ENCODE measurements at regions not wholly inside any gene's neighbourhood (a gene's known extent, or its start where the extent isn't known, plus 50 kb on each side); places are given as distances from the start of the nearest gene placed in this dataset.

- DNase-seq, result no peak
These were observed 52.3 kb upstream of the SNTG2 start for GRCh38 chr2:898319-898718.

- no peak for DNase-seq
These were observed 53.6 kb upstream of the SNTG2 start for GRCh38 chr2:897091-897490.

GRCh38 chr2:893311-893710, 57.3 kb upstream of the SNTG2 start:
- DNase-seq, result no peak

- DNase-seq, result no peak
These were observed 57.8 kb upstream of the SNTG2 start for GRCh38 chr2:892892-893291.

GRCh38 chr2:892401-892800, 58.2 kb upstream of the SNTG2 start:
- no peak for DNase-seq

GRCh38 chr2:891734-892133, 58.9 kb upstream of the SNTG2 start:
- no peak for DNase-seq

- DNase-seq, result no peak
These were observed 59.9 kb upstream of the SNTG2 start for GRCh38 chr2:890791-891190.

- no peak for DNase-seq
These were observed 60.4 kb upstream of the SNTG2 start for GRCh38 chr2:890214-890613.

- DNase-seq, result no peak
These were observed 61.6 kb upstream of the SNTG2 start for GRCh38 chr2:888906-889566.

GRCh38 chr2:888211-888801, 62.3 kb upstream of the SNTG2 start:
- no peak for DNase-seq

- DNase-seq, result no peak
These were observed 63.0 kb upstream of the SNTG2 start for GRCh38 chr2:887639-888038.

- DNase-seq, result no peak
These were observed 64.3 kb upstream of the SNTG2 start for GRCh38 chr2:886072-887022.

GRCh38 chr2:885230-886071, 65.2 kb upstream of the SNTG2 start:
- no peak for DNase-seq

GRCh38 chr2:883803-884748, 66.6 kb upstream of the SNTG2 start:
- DNase-seq, result no peak

GRCh38 chr2:883260-883802, 67.3 kb upstream of the SNTG2 start:
- no peak for DNase-seq

- DNase-seq, result no peak
These were observed 69.3 kb upstream of the SNTG2 start for GRCh38 chr2:881204-881918.

- no peak for DNase-seq
These were observed 70.3 kb upstream of the SNTG2 start for GRCh38 chr2:880201-880970.

- no peak for DNase-seq
These were observed 71.1 kb upstream of the SNTG2 start for GRCh38 chr2:879540-879939.

- no peak for DNase-seq
These were observed 72.3 kb upstream of the SNTG2 start for GRCh38 chr2:878245-878930.
